Activated T-helper 2 cell treated with anti-CD3 and anti-CD28 coated beads, Interferon-gamma antibody, Interleukin-2, Interleukin-4, amounts not matched to agents 10 μg/mL and 5 μg/mL and 100 μg/mL, durations not matched to agents 14 hours and 24 hours and 36 hours (primary cell): ENCODE measurements at regions not wholly inside any gene's neighbourhood (a gene's known extent, or its start where the extent isn't known, plus 50 kb on each side); places are given as distances from the start of the nearest gene placed in this dataset.
"Not testable (repeated sequence)": the region's sequence is repeated elsewhere in the genome, so short reads cannot be mapped to it uniquely, and the experiment has no call there.

Experiments
- DNase-seq: peaks from one replicate; pipeline ENCODE4 v3.0.0; 2021; ENCODE audit warnings: low spot score
- H3K27ac Mint-ChIP-seq: one replicate; pipeline ENCODE4 v1.8.0; 2021; ENCODE audit warnings: mixed read lengths
- H3K27me3 Mint-ChIP-seq: one replicate; pipeline ENCODE4 v1.8.0; 2021; ENCODE audit warnings: low read depth, mixed read lengths
- H3K36me3 Mint-ChIP-seq: one replicate; pipeline ENCODE4 v1.8.0; 2021; ENCODE audit warnings: low read depth, mixed read lengths
- H3K4me1 Mint-ChIP-seq: one replicate; pipeline ENCODE4 v1.8.0; 2021; ENCODE audit warnings: low read depth, mixed read lengths
- H3K4me3 Mint-ChIP-seq: one replicate; pipeline ENCODE4 v1.8.0; 2021; ENCODE audit warnings: low read depth, mild to moderate bottlenecking, moderate library complexity, mixed read lengths
- H3K9me3 Mint-ChIP-seq: one replicate; pipeline ENCODE4 v1.8.0; 2021; ENCODE audit warnings: mixed read lengths
- intact Hi-C: fragments of 100-400 bp; cut with micrococcal nuclease; formaldehyde crosslinking; loops from one replicate; pipeline ENCODE4 v1.15.1; 2023

DNA sequence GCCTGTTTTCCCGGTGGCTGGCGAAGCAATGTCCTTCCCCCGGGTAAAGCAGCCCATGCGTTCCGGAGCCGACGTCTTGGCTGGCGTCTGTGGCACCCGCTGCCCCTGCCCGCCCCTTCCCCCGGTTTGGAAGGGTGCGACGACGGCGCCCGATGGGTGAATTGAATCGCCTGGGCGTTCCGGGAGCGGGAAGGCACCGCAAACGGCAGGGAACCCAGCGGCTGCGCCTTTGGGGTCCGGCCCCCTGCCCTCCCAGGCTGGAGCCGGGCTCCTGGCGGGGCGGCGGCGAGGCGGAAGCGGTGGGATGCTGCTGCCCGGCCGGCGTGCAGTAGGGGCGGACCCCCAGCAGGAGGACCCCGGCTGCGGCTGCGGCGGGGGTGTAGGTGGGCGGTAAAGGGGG lies 123.6 kb upstream of the RHOU start:
- H3K4me3 Mint-ChIP-seq, intact Hi-C loops, H3K27ac Mint-ChIP-seq, DNase-seq, H3K4me1 Mint-ChIP-seq, H3K36me3 Mint-ChIP-seq, H3K27me3 Mint-ChIP-seq, H3K9me3 Mint-ChIP-seq: not testable (repeated sequence)

DNA sequence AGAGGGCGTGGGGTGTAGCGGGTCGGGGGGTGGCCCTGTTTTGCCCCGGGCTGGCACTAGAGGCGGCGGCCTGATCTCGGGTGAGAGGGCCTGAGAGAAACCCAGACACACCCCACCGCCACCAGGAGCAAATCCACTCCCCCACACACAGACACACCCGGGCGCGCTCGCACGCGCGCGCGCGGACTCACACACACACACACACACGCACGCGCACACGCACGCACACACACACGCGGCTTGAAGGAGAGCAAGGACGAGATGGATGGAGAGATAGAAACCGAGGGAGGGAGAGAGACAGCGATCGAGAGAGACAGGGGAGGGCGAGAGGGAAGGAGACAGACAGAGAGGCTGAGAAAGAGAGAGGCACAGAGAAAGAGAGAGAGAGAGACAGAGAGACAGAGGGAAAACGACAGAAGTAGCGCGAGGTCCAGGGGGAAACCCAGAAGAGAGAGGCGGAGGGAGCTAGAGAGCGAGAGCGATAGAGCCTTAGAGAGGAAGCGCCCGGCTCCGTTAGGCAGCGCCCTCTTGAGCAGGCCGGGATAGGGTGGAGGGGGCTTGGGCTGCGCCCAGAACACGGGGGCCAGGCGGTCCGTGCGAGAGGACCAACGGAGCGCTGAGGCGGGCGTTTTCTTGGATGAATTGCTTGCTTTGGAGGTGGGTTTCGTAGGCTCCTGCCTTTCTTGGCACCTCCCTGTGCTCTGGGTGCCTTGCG lies 113.1 kb upstream of the RHOU start:
- H3K4me3 Mint-ChIP-seq, H3K9me3 Mint-ChIP-seq, H3K4me1 Mint-ChIP-seq, DNase-seq, H3K27me3 Mint-ChIP-seq, H3K27ac Mint-ChIP-seq, intact Hi-C loops, H3K36me3 Mint-ChIP-seq: not testable (repeated sequence)

DNA sequence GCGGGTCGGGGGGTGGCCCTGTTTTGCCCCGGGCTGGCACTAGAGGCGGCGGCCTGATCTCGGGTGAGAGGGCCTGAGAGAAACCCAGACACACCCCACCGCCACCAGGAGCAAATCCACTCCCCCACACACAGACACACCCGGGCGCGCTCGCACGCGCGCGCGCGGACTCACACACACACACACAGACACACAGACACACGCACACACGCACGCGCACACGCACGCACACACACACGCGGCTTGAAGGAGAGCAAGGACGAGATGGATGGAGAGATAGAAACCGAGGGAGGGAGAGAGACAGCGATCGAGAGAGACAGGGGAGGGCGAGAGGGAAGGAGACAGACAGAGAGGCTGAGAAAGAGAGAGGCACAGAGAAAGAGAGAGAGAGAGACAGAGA lies 108.8 kb upstream of the RHOU start:
- DNase-seq, H3K27me3 Mint-ChIP-seq, H3K36me3 Mint-ChIP-seq, intact Hi-C loops, H3K27ac Mint-ChIP-seq, H3K4me3 Mint-ChIP-seq, H3K4me1 Mint-ChIP-seq, H3K9me3 Mint-ChIP-seq: not testable (repeated sequence)

DNA sequence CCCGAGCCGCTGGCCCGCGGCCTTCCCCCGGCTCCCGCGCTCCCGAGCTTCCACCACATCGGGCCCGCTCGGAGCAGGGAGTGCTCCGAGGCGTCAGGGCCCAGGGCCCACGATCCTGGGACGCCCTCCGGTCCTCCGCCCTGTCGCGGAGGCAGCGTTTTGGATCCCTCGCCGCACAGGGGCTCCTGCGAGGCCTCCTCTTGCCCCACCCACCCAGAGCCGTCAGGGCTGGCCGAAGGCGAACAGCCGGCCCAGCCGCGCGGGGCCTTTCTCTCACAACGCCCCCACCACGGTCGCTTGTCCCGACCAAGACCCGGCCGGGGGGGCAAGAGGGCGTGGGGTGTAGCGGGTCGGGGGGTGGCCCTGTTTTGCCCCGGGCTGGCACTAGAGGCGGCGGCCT lies 102.4 kb upstream of the RHOU start:
- H3K9me3 Mint-ChIP-seq, H3K4me1 Mint-ChIP-seq, intact Hi-C loops, DNase-seq, H3K27me3 Mint-ChIP-seq, H3K4me3 Mint-ChIP-seq, H3K36me3 Mint-ChIP-seq, H3K27ac Mint-ChIP-seq: not testable (repeated sequence)

DNA sequence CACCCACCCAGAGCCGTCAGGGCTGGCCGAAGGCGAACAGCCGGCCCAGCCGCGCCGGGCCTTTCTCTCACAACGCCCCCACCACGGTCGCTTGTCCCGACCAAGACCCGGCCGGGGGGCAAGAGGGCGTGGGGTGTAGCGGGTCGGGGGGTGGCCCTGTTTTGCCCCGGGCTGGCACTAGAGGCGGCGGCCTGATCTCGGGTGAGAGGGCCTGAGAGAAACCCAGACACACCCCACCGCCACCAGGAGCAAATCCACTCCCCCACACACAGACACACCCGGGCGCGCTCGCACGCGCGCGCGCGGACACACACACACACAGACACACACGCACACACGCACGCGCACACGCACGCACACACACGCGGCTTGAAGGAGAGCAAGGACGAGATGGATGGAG lies 100.0 kb upstream of the RHOU start:
- H3K27me3 Mint-ChIP-seq, H3K9me3 Mint-ChIP-seq, H3K4me1 Mint-ChIP-seq, H3K4me3 Mint-ChIP-seq, H3K36me3 Mint-ChIP-seq, intact Hi-C loops, H3K27ac Mint-ChIP-seq: not testable (repeated sequence)
- DNase-seq: peak; percentile 40

DNA sequence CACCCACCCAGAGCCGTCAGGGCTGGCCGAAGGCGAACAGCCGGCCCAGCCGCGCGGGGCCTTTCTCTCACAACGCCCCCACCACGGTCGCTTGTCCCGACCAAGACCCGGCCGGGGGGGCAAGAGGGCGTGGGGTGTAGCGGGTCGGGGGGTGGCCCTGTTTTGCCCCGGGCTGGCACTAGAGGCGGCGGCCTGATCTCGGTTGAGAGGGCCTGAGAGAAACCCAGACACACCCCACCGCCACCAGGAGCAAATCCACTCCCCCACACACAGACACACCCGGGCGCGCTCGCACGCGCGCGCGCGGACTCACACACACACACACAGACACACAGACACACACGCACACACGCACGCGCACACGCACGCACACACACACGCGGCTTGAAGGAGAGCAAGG lies 97.8 kb upstream of the RHOU start:
- intact Hi-C loops, H3K27ac Mint-ChIP-seq, DNase-seq, H3K4me1 Mint-ChIP-seq, H3K9me3 Mint-ChIP-seq, H3K4me3 Mint-ChIP-seq, H3K27me3 Mint-ChIP-seq, H3K36me3 Mint-ChIP-seq: not testable (repeated sequence)

DNA sequence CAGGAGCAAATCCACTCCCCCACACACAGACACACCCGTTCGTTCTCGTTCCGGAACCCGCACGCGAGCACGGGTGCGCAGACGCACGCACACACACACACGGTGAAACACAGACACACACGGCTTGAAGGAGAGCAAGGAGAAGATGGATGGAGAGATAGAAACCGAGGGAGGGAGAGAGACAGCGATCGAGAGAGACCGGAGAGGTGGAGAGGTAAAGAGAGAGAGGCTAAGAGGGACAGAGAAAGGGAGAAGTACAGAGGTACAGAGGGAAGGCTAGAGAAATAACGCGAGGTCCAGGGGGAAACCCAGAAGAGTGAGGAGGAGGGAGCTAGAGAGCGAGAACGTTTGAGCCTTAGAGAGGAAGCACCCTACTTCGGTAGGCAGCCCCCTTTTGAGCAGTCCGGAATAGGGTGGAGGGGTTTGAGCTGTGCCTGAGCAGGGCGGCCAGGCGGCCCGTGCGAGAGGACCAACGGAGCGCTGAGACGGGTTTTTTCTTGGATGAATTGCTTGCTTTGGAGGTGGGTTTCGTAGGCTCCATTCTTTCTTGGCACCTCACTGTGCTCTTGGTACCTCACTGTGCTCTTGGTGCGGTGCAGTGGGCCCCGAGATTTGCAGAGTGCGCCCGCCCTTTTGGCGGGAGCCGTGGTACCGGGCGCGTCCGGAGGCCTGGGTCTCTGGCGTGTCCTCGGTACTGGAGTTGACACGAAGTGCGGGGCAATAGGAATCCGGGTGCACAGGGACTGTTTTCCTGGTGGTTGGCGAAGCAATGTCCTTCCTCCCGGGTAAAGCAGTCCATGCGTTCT lies 88.4 kb upstream of the RHOU start:
- peaks cover 8% of the 10 kb centered on the region for H3K36me3 Mint-ChIP-seq
- peaks cover 46% of the 10 kb centered on the region for H3K27me3 Mint-ChIP-seq
- H3K27ac Mint-ChIP-seq: peak overlapping the region; percentile 69
- intact Hi-C loops: no loop called here
- H3K9me3 Mint-ChIP-seq: no peaks in the 10 kb centered on the region
- peaks cover 19% of the 10 kb centered on the region for H3K4me1 Mint-ChIP-seq
- peak overlapping the region; percentile 90 for H3K4me3 Mint-ChIP-seq
- peak; percentile 31 for DNase-seq

DNA sequence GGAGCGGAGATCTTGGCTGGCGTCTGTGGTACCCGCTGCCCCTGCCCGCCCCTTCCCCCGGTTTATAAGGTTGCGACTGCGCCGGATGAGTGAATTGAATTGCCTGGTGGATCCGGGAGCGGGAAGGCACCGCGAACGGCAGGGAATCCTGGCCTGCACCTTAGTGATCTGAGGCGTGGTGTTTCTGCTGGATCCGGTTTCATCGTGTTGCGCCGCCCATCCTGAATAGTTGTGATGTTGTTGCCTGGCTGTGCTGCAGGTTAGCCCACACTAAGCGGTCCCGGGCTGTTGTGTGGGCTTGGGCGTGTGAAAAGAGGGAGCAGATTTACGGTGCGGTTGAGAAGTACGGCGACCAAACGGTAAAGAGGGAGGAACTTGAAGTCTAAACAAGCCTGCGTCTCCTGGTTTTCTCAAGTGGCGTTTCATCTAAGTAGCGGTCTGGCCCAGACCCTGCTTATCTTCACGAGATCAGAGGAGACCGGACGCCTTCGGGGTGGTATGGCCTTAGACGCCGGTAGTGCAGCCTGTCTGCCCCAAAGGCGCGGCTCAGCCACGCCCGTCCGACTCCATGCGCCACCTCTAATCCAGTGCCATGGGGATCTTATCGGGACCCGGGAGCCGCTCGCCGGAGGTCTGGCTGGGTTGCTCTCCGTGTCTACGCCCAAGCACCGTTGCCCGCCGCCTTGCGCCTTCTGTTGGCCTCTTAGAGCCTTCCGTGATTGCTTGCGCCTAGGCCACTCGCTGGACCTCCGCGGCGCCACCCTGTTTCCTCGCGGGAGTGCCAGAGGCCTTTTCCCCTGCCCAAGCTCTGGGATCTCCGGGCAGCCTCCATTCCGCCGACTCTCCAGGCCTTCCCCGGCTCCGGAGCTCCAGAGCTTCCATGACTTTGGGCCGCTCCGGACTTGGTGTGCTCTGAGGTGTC lies 87.5 kb upstream of the RHOU start:
- H3K9me3 Mint-ChIP-seq: no peaks in the 10 kb centered on the region
- no peak for DNase-seq
- peaks cover 8% of the 10 kb centered on the region for H3K36me3 Mint-ChIP-seq
- peaks cover 51% of the 10 kb centered on the region for H3K27me3 Mint-ChIP-seq
- peak overlapping the region; percentile 90 for H3K4me3 Mint-ChIP-seq
- no peak overlapping the region for H3K27ac Mint-ChIP-seq
- intact Hi-C loops: no loop called here
- peaks cover 22% of the 10 kb centered on the region for H3K4me1 Mint-ChIP-seq

DNA sequence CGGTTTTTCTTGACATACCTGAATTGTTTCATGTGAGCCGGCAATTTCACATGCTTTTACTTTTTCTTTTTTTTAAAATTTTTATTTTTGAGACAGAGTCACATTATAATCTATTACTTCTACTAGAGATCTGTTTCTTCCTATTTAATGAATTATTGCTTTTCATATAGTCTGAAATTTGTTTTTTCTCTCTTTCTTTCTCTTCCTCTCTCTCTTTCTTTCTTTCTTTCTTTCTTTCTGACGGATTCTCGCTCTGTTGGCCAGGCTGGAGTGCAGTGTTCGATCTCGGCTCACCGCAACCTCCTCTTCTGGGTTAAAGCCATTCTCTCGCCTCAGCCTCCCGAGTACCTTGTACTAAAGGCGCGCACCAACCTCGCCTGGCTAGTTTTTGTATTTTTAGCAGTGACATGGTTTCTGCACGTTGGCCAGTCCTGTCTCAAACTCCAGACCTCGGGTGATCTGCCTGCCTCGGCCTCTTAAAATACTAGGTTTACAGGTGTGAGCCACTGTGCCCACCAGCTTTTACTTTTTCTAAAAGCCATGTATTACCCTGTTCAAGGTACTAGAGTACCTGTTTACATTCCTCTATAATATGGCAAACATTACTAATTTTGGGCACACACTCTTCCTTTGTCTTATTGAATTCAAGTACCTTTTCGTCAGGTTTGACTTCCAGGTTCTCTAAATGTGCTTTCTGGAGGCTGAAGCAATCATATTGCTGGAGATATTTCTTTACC lies 86.5 kb upstream of the RHOU start:
- intact Hi-C loops: no loop called here
- Mint-ChIP-seq H3K27me3 (peaks cover 55% of the 10 kb centered on the region), H3K27ac (no peak overlapping the region), H3K4me1 (peaks cover 22% of the 10 kb centered on the region), H3K36me3 (peaks cover 8% of the 10 kb centered on the region), H3K4me3 (peak overlapping the region; percentile 72), H3K9me3 (no peaks in the 10 kb centered on the region)
- no peak for DNase-seq

DNA sequence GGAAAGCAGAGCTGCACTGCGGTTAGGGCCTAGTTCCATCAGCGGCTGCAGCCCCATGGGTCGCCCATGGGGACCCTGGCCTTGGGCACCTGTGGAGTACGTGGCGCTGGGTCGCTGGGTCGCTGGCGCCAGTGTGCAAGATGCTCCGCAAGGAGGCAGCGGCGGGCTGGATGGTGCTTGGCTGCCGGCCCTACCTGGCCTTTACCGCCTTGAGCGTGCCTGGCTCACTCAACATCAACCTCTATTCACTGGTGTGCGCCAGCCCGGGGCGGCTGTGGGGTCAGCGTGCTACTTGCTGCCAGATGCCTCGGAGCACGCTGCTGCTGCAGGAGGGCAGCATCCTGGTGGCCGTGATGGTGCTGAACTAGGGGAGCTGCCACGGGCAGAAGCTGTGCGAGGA lies 85.1 kb upstream of the RHOU start:
- intact Hi-C loops: no loop called here
- peaks cover 22% of the 10 kb centered on the region for H3K4me1 Mint-ChIP-seq
- H3K27ac Mint-ChIP-seq: no peak overlapping the region
- no peak overlapping the region for H3K4me3 Mint-ChIP-seq
- peaks cover 8% of the 10 kb centered on the region for H3K36me3 Mint-ChIP-seq
- H3K27me3 Mint-ChIP-seq: peaks cover 57% of the 10 kb centered on the region
- H3K9me3 Mint-ChIP-seq: no peaks in the 10 kb centered on the region
- no peak for DNase-seq

DNA sequence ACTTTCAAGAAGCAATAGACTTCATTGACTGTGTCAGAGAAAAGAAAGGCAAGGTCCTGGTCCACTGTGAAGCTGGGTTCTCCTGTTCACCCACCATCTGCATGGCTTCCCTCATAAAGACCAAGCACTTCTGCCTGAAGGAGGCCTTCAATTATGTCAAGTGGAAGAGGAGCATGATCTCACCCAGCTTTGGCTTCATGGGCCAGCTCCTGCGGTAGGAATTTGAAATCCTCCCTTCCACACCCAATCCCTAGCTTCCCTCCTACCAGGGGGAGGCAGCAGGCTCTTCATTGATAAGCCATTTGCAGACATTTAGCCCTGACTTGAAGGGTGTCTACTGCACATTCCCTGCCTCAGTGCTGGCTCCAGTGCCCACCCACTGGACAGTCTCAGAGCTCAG lies 84.3 kb upstream of the RHOU start:
- Mint-ChIP-seq H3K4me3 (no peak overlapping the region), H3K27ac (no peak overlapping the region), H3K9me3 (no peaks in the 10 kb centered on the region), H3K36me3 (peaks cover 8% of the 10 kb centered on the region), H3K27me3 (peaks cover 61% of the 10 kb centered on the region), H3K4me1 (peaks cover 22% of the 10 kb centered on the region)
- no peak for DNase-seq
- intact Hi-C loops: no loop called here

DNA sequence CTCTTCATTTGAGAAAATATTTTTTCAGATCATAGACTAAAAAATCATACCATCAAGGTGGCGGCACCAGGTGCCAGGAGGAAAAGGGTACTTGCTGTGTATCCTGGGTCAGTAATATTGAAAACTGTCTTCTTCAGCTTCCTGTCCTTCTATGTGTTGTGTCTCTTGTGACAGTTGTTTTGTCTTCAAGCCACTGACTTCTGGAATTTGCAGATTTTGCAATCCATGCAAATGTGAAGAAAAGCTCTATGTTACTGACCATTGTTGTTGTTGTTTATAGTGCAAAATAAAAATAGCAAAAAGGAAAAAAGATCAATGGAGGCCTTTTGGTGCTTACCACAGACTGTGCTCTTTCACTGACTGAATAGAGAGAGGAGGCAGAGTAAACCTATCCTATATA lies 83.2 kb upstream of the RHOU start:
- H3K4me1 Mint-ChIP-seq: peaks cover 17% of the 10 kb centered on the region
- no peak for DNase-seq
- peaks cover 59% of the 10 kb centered on the region for H3K27me3 Mint-ChIP-seq
- H3K9me3 Mint-ChIP-seq: no peaks in the 10 kb centered on the region
- H3K36me3 Mint-ChIP-seq: peaks cover 2% of the 10 kb centered on the region
- no peak overlapping the region for H3K27ac Mint-ChIP-seq
- intact Hi-C loops: no loop called here
- H3K4me3 Mint-ChIP-seq: no peak overlapping the region
